SU-DHL-6 (cell line): ENCODE measurements at regions not wholly inside any gene's neighbourhood (a gene's known extent, or its start where the extent isn't known, plus 50 kb on each side); places are given as distances from the start of the nearest gene placed in this dataset.

Source experiments
- H2AFZ ChIP-seq: fragments of 200-600 bp; sonication (generic); 2 replicates; pipeline ENCODE4 v1.6.1; 2014; ENCODE audit warnings: low read depth, mild to moderate bottlenecking, moderate library complexity, mixed read lengths, antibody characterized with exemption, low read length; ENCODE audit not compliant: severe bottlenecking
- H3F3A ChIP-seq: fragments of 200-600 bp; shearing (Covaris generic); 2 replicates; pipeline ENCODE4 v1.6.0; 2016; ENCODE audit warnings: antibody characterized with exemption, mild to moderate bottlenecking; ENCODE audit not compliant: insufficient read depth
- H3K27ac ChIP-seq: fragments of 200-600 bp; sonication (generic); 2 replicates; pipeline ENCODE4 v1.5.1; 2016; ENCODE audit warnings: low read depth, mild to moderate bottlenecking, low read length, moderate library complexity, mixed read lengths
- H3K27me3 ChIP-seq: fragments of 200-600 bp; sonication (generic), shearing (Covaris generic); 2 replicates; pipeline ENCODE4 v1.6.0; 2014; ENCODE audit warnings: mild to moderate bottlenecking, low read length
- H3K36me3 ChIP-seq: fragments of 200-600 bp; sonication (generic); 2 replicates; pipeline ENCODE4 v1.6.1; 2014; ENCODE audit warnings: mild to moderate bottlenecking, low read length, mixed read lengths
- H3K4me2 ChIP-seq: fragments of 300-600, 200-600 bp; shearing (Covaris generic), sonication (generic); 2 replicates; pipeline ENCODE4 v1.6.0; 2014; ENCODE audit warnings: low read length, low read depth, mild to moderate bottlenecking; ENCODE audit not compliant: poor library complexity, severe bottlenecking
- H3K4me3 ChIP-seq: fragments of 200-600 bp; sonication (generic); 2 replicates; pipeline ENCODE4 v1.5.1; 2014; ENCODE audit warnings: antibody characterized with exemption, low read length, mild to moderate bottlenecking, mixed read lengths; ENCODE audit not compliant: insufficient read depth, poor library complexity, severe bottlenecking
- H3K79me2 ChIP-seq: fragments of 200-600 bp; sonication (generic); 2 replicates; pipeline ENCODE4 v1.6.1; 2014; ENCODE audit warnings: mild to moderate bottlenecking, low read length, moderate library complexity; ENCODE audit not compliant: insufficient read depth
- H3K9ac ChIP-seq: fragments of 200-600 bp; sonication (generic); 2 replicates; pipeline ENCODE4 v1.7.0; 2014; ENCODE audit warnings: mild to moderate bottlenecking, low read length
- H3K9me2 ChIP-seq: fragments of 200-600 bp; sonication (generic); replicated peaks from 2 replicates; pipeline ENCODE4 v1.6.1; 2014; ENCODE audit warnings: low read length; ENCODE audit not compliant: insufficient read depth
- H3K9me3 ChIP-seq: fragments of 200-600 bp; sonication (generic); 2 replicates; pipeline ENCODE4 v1.6.1; 2014; ENCODE audit warnings: low read length, mixed read lengths; ENCODE audit not compliant: insufficient read depth
- H4K20me1 ChIP-seq: fragments of 200-600 bp; sonication (generic); 2 replicates; pipeline ENCODE4 v1.6.1; 2014; ENCODE audit warnings: low read depth, mild to moderate bottlenecking, antibody characterized with exemption, low read length, moderate library complexity, mixed read lengths
- EZH2phosphoT487 ChIP-seq: fragments of 200-600 bp; sonication (generic), shearing (Covaris generic); conservative IDR thresholded peaks from 2 replicates; pipeline ENCODE4 v1.6.1; 2018; ENCODE audit warnings: mild to moderate bottlenecking, antibody characterized with exemption, low read length, moderate library complexity, mixed read lengths
- TF ChIP-seq, protein P1 (sequence below): fragments of 200-600 bp; sonication (generic); IDR thresholded peaks from one replicate; pipeline ENCODE4 v1.5.1; 2017; ENCODE audit warnings: antibody characterized with exemption, mild to moderate bottlenecking, low read length, moderate library complexity; ENCODE audit not compliant: insufficient read depth, poor library complexity, severe bottlenecking

DNA sequence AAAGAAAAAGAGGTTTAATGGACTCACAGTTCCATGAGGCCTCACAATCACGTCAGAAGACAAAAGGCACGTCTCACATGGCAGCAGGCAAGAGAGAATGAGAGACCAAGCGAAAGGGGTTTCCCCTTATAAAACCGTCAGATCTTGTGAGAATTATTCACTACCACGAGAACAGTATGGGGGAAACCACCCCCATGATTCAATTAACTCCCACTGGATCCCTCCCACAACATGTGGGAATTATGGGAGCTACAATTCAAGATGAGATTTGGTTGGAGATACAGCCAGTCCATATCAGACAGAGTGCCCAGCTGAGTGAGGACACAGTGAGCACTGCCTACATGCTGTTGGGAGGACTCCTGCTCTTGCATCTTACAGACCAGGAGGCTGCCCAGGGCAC lies 148.4 kb downstream of the TEX36 start:
- H3K9ac ChIP-seq = no peak overlapping the region
- H3K27ac ChIP-seq = no peak overlapping the region
- no peaks in the 10 kb centered on the region for H3K9me3 ChIP-seq
- no peak overlapping the region for H3K4me3 ChIP-seq
- H3K9me2 ChIP-seq = no peaks in the 10 kb centered on the region
- no peak overlapping the region for H2AFZ ChIP-seq
- H4K20me1 ChIP-seq = no peaks in the 10 kb centered on the region
- no peaks in the 10 kb centered on the region for H3K27me3 ChIP-seq
- H3K4me2 ChIP-seq = no peak overlapping the region
- H3K36me3 ChIP-seq = no peaks in the 10 kb centered on the region
- H3K79me2 ChIP-seq = no peaks in the 10 kb centered on the region
- no peak for TF ChIP-seq EZH2phosphoT487
- TF ChIP-seq, protein P1, sequence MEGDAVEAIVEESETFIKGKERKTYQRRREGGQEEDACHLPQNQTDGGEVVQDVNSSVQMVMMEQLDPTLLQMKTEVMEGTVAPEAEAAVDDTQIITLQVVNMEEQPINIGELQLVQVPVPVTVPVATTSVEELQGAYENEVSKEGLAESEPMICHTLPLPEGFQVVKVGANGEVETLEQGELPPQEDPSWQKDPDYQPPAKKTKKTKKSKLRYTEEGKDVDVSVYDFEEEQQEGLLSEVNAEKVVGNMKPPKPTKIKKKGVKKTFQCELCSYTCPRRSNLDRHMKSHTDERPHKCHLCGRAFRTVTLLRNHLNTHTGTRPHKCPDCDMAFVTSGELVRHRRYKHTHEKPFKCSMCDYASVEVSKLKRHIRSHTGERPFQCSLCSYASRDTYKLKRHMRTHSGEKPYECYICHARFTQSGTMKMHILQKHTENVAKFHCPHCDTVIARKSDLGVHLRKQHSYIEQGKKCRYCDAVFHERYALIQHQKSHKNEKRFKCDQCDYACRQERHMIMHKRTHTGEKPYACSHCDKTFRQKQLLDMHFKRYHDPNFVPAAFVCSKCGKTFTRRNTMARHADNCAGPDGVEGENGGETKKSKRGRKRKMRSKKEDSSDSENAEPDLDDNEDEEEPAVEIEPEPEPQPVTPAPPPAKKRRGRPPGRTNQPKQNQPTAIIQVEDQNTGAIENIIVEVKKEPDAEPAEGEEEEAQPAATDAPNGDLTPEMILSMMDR = no peak
- no peaks in the 10 kb centered on the region for H3F3A ChIP-seq

DNA sequence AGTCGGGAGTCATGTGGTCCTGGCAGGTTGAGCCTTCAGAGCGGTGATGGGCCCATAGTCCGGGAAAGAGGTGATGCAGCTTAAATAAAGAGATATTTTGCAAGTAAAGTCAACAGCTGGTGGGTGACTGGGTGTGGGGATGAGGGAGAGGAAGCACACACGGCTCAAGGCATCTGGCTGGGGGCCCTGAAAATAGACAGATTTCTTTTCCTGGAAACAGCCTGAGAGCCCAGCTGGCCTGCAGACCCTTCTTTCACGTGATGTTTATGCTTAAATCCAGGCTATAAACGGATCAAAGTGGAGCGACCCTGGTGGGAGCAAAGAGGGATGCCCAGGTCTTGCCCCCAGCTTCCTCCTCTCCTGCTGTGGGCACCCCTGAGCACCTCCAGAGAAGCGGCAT lies 149.1 kb downstream of the TEX36 start:
- Histone ChIP-seq H3K4me2 (no peak overlapping the region), H3K27me3 (no peaks in the 10 kb centered on the region), H3F3A (no peaks in the 10 kb centered on the region), H3K79me2 (no peaks in the 10 kb centered on the region), H3K9me3 (no peaks in the 10 kb centered on the region), H3K9ac (no peak overlapping the region), H3K4me3 (no peak overlapping the region), H3K36me3 (no peaks in the 10 kb centered on the region), H3K9me2 (no peaks in the 10 kb centered on the region), H2AFZ (no peak overlapping the region), H3K27ac (no peak overlapping the region), H4K20me1 (no peaks in the 10 kb centered on the region)
- TF ChIP-seq EZH2phosphoT487 = no peak
- TF ChIP-seq, protein P1 = no peak

DNA sequence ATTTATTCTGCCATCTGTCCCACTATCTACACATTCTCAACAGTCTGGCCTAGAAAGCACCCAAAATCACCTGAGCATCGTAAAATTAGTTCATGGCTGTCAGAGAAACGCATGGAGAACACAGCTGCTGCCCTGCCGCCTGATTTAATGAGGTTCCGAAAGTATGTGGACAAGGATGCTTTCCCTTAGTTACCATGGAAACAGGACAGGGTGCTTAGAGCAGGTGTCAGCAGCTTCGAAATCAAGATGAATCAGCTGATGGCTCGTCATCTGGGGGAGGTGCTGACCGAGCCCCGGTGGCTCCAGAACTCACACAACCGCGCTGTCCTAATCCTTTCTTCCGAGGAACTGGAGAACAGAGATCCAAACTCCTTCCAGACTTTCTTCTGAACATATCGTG lies 151.5 kb downstream of the TEX36 start:
- TF ChIP-seq EZH2phosphoT487 = no peak
- TF ChIP-seq, protein P1 = no peak
- no peaks in the 10 kb centered on the region for H3K9me3 ChIP-seq
- no peak overlapping the region for H3K9ac ChIP-seq
- H3K79me2 ChIP-seq = no peaks in the 10 kb centered on the region
- H4K20me1 ChIP-seq = no peaks in the 10 kb centered on the region
- no peaks in the 10 kb centered on the region for H3K9me2 ChIP-seq
- no peak overlapping the region for H3K4me2 ChIP-seq
- no peaks in the 10 kb centered on the region for H3K36me3 ChIP-seq
- H2AFZ ChIP-seq = no peak overlapping the region
- no peaks in the 10 kb centered on the region for H3K27me3 ChIP-seq
- no peak overlapping the region for H3K4me3 ChIP-seq
- no peak overlapping the region for H3K27ac ChIP-seq
- no peaks in the 10 kb centered on the region for H3F3A ChIP-seq
